ENCODE measurements at regions not wholly inside any gene's neighbourhood (a gene's known extent, or its start where the extent isn't known, plus 50 kb on each side); places are given as distances from the start of the nearest gene placed in this dataset.

- TF ChIP-seq EZH2phosphoT487 (conservative IDR thresholded peaks at IDR 0.05; ENCODE audit: low read length): no peak
- H3K9me2 ChIP-seq (replicated peaks; ENCODE audit: insufficient read depth, low read length): no peaks in the 10 kb centered on the region
- no peak overlapping the region for H3K4me3 ChIP-seq (ENCODE audit: insufficient read depth, low read length, poor library complexity, severe bottlenecking)
- no peaks in the 10 kb centered on the region for H3K9me3 ChIP-seq (ENCODE audit: insufficient read depth, low read length)
- no peaks in the 10 kb centered on the region for H4K20me1 ChIP-seq (ENCODE audit: low read depth, low read length)
- no peak overlapping the region for H2AFZ ChIP-seq (ENCODE audit: low read depth, low read length, severe bottlenecking)
- no peaks in the 10 kb centered on the region for H3K79me2 ChIP-seq (ENCODE audit: insufficient read depth, low read length)
- no peaks in the 10 kb centered on the region for H3F3A ChIP-seq (ENCODE audit: insufficient read depth)
- no peaks in the 10 kb centered on the region for H3K27me3 ChIP-seq (ENCODE audit: low read length)
- H3K36me3 ChIP-seq (ENCODE audit: low read length): no peaks in the 10 kb centered on the region
- no peak overlapping the region for H3K4me2 ChIP-seq (ENCODE audit: low read depth, low read length, poor library complexity, severe bottlenecking)
- no peak overlapping the region for H3K27ac ChIP-seq (ENCODE audit: low read depth, low read length)
- H3K9ac ChIP-seq (ENCODE audit: low read length): no peak overlapping the region
Measured at GRCh38 chr2:59930430-59930829, 623.0 kb downstream of the BCL11A start.

GRCh38 chr2:59926731-59927130 is 626.7 kb downstream of the BCL11A start:
- no peaks in the 10 kb centered on the region for H3K79me2 ChIP-seq (ENCODE audit: insufficient read depth, low read length)
- no peaks in the 10 kb centered on the region for H3F3A ChIP-seq (ENCODE audit: insufficient read depth)
- TF ChIP-seq CTCF (IDR thresholded peaks at IDR 0.05; ENCODE audit: insufficient read depth, low read length, poor library complexity, severe bottlenecking) (no peak), EZH2phosphoT487 (conservative IDR thresholded peaks at IDR 0.05; ENCODE audit: low read length) (no peak)
- no peaks in the 10 kb centered on the region for H3K27me3 ChIP-seq (ENCODE audit: low read length)
- no peak overlapping the region for H3K27ac ChIP-seq (ENCODE audit: low read depth, low read length)
- no peaks in the 10 kb centered on the region for H3K9me3 ChIP-seq (ENCODE audit: insufficient read depth, low read length)
- H2AFZ ChIP-seq (ENCODE audit: low read depth, low read length, severe bottlenecking): no peak overlapping the region
- H3K9me2 ChIP-seq (replicated peaks; ENCODE audit: insufficient read depth, low read length): no peaks in the 10 kb centered on the region
- H3K36me3 ChIP-seq (ENCODE audit: low read length): no peaks in the 10 kb centered on the region
- no peaks in the 10 kb centered on the region for H4K20me1 ChIP-seq (ENCODE audit: low read depth, low read length)
- no peak overlapping the region for H3K9ac ChIP-seq (ENCODE audit: low read length)
- H3K4me3 ChIP-seq (ENCODE audit: insufficient read depth, low read length, poor library complexity, severe bottlenecking): no peak overlapping the region
- H3K4me2 ChIP-seq (ENCODE audit: low read depth, low read length, poor library complexity, severe bottlenecking): no peak overlapping the region

- no peak overlapping the region for H2AFZ ChIP-seq (ENCODE audit: low read depth, low read length, severe bottlenecking)
- H3K36me3 ChIP-seq (ENCODE audit: low read length): no peaks in the 10 kb centered on the region
- no peaks in the 10 kb centered on the region for H3K9me3 ChIP-seq (ENCODE audit: insufficient read depth, low read length)
- H3K27me3 ChIP-seq (ENCODE audit: low read length): no peaks in the 10 kb centered on the region
- no peak overlapping the region for H3K4me2 ChIP-seq (ENCODE audit: low read depth, low read length, poor library complexity, severe bottlenecking)
- no peaks in the 10 kb centered on the region for H3F3A ChIP-seq (ENCODE audit: insufficient read depth)
- no peaks in the 10 kb centered on the region for H4K20me1 ChIP-seq (ENCODE audit: low read depth, low read length)
- no peaks in the 10 kb centered on the region for H3K79me2 ChIP-seq (ENCODE audit: insufficient read depth, low read length)
- no peak overlapping the region for H3K9ac ChIP-seq (ENCODE audit: low read length)
- no peaks in the 10 kb centered on the region for H3K9me2 ChIP-seq (replicated peaks; ENCODE audit: insufficient read depth, low read length)
- no peak overlapping the region for H3K27ac ChIP-seq (ENCODE audit: low read depth, low read length)
- TF ChIP-seq EZH2phosphoT487 (conservative IDR thresholded peaks at IDR 0.05; ENCODE audit: low read length) (no peak), CTCF (IDR thresholded peaks at IDR 0.05; ENCODE audit: insufficient read depth, low read length, poor library complexity, severe bottlenecking) (no peak)
- H3K4me3 ChIP-seq (ENCODE audit: insufficient read depth, low read length, poor library complexity, severe bottlenecking): no peak overlapping the region
Measured at GRCh38 chr2:59925321-59925720, 628.1 kb downstream of the BCL11A start.

- no peak overlapping the region for H3K27ac ChIP-seq (ENCODE audit: low read depth, low read length)
- no peak for TF ChIP-seq EZH2phosphoT487 (conservative IDR thresholded peaks at IDR 0.05; ENCODE audit: low read length)
- no peak for TF ChIP-seq CTCF (IDR thresholded peaks at IDR 0.05; ENCODE audit: insufficient read depth, low read length, poor library complexity, severe bottlenecking)
- no peak overlapping the region for H2AFZ ChIP-seq (ENCODE audit: low read depth, low read length, severe bottlenecking)
- no peaks in the 10 kb centered on the region for H3K79me2 ChIP-seq (ENCODE audit: insufficient read depth, low read length)
- H3K4me2 ChIP-seq (ENCODE audit: low read depth, low read length, poor library complexity, severe bottlenecking): no peak overlapping the region
- no peaks in the 10 kb centered on the region for H3K36me3 ChIP-seq (ENCODE audit: low read length)
- H3K9me2 ChIP-seq (replicated peaks; ENCODE audit: insufficient read depth, low read length): no peaks in the 10 kb centered on the region
- H3F3A ChIP-seq (ENCODE audit: insufficient read depth): no peaks in the 10 kb centered on the region
- H3K9me3 ChIP-seq (ENCODE audit: insufficient read depth, low read length): no peaks in the 10 kb centered on the region
- H3K4me3 ChIP-seq (ENCODE audit: insufficient read depth, low read length, poor library complexity, severe bottlenecking): no peak overlapping the region
- no peak overlapping the region for H3K9ac ChIP-seq (ENCODE audit: low read length)
- no peaks in the 10 kb centered on the region for H4K20me1 ChIP-seq (ENCODE audit: low read depth, low read length)
- H3K27me3 ChIP-seq (ENCODE audit: low read length): no peaks in the 10 kb centered on the region
Measured at GRCh38 chr2:59924346-59924745, 629.1 kb downstream of the BCL11A start.
